Activated gamma-delta T cell (primary cell): ENCODE measurements at regions not wholly inside any gene's neighbourhood (a gene's known extent, or its start where the extent isn't known, plus 50 kb on each side); places are given as distances from the start of the nearest gene placed in this dataset.
"Not testable (repeated sequence)": the region's sequence is repeated elsewhere in the genome, so short reads cannot be mapped to it uniquely, and the experiment has no call there.

Source experiments
- DNase-seq: peaks from one replicate; lab custom pipeline; 2025; lab: John Stamatoyannopoulos, UW

GRCh38 chr3:95162794-95163193, 1099.9 kb downstream of the NSUN3 start:
- no peak for DNase-seq

DNA sequence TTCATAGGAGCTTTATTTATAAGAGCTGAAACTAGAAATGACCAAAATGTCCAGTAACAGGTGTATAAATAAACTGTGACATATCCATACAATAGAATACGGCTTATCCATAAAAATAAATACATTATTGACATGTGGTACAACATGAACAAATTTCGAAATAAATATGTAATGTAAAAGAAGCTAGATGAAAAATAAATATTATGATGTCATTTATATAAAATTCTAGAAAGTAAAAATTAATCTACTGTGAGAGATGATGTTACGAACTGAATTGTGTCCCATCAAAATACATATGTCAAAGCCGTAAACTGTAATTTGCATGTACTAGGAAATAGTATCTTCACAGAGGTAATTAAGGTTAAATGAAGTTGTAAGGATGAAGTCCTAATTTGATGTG, 1104.9 kb downstream of the NSUN3 start:
- DNase-seq: no peak

- DNase-seq: no peak
These were observed 1105.7 kb downstream of the NSUN3 start for GRCh38 chr3:95168526-95168925.

DNA sequence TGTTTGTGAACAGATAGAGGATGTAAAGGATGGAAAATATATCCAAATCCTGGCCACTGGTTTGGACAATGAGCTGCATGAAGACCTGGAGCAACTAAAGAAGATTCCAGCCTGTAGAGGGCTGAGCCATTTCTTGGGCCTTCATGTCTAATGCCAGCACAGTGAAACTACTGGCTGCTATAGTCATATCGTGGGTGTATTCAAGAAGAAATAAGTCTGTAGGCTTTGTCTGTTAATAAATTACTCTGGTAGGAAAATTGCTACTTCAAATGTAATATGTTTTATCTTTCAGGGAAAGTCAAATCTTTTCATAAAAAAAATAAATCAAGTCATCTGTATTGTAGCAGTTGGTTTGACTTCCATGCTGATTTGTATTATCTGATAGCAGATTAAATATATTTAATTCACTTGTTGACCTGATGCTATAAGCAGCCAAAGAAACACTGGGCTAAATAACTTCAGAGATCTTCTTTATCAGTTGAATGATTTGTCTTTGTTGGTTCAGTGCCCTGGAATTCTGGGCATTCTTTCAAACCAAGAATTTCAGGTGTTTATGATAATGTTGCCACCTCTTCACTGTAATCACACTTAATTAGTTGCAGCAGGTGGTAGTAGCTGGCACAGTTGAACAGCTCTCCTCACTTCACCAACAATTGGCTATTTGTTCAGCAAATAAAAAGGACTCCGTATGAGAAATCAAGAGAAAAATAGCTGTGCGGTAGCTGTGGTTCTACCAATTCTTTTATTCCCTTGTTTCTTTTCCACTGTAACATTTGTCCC, 1109.5 kb downstream of the NSUN3 start:
- no peak for DNase-seq

DNA sequence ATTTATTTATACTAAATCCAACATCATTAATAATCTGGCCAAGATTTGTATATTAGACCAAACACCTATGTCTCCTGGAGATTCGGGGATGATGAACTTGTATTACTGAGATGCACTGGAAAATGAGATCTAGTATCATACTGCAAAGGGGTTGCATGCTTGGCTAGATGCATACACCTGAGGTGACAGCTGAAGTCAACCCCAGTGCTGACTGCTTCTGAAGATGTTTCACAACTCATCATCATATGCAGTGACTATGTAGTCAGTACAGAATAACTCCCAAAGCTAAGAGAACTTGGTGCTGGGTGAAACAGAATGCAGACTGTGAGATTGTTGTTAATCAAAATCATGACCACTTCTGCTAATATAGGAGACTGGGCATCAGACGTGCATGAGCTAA, 1114.2 kb downstream of the NSUN3 start:
- DNase-seq: no peak

DNA sequence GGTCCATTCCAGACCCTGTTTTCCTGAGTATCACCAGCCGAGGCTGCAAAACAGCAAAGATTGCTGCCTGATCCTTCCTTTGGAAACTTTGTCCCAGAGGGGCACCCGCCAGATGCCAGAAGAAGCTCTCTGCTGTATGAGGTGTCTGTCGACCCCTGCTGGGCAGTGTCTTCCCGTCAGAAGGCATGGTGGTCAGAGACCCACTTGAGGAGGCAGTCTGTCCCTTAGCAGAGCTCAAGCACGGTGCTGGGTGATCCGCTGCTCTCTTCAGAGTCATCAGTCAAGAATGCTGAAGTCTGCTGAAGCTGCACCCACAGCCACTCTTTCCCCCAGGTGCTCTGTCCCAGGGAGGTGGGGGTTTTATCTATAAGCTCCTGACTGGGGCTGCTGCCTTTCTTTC, 1121.2 kb downstream of the NSUN3 start:
- no peak for DNase-seq

GRCh38 chr3:95189348-95189747, 1126.5 kb downstream of the NSUN3 start:
- DNase-seq: no peak

GRCh38 chr3:95197661-95198060, 1134.8 kb downstream of the NSUN3 start:
- DNase-seq: no peak

DNA sequence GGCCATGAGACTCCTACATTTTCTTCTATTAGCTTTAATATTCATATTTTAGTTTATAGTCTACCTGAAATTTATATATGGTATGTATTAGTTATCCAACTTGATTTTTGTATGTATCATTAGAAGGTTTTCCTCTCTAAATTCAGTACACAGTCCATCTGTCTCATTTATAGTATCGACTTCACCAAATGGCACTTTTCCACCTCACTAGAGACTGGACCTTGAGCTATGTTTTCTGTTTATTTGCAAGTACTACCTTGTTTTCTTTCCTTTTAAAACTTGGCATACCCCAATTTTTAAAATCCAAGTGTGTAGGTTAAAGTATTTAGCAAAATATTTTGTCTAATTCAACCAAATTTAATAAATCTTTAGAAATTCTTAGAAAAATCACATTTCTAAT, 1137.5 kb downstream of the NSUN3 start:
- DNase-seq: no peak

DNA sequence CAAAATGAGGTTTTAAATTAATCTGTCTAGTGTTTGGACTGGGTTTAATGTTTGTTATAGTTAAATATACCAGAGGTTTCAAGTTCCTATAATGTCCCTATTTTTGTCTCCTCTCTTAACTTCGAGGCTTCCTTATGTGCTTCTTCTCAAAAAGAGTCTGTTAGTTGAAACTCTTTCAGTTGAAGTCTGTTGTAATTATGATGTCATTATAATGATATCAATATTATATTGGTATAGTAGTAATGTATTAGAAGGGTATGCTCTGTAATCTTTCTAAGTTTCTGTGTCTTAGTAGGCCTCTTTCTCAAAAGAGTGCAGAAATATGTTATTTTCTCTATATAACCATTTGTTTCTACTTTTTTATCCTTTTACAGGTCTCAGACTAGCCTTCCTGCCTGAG, 1148.0 kb downstream of the NSUN3 start:
- DNase-seq: no peak

- no peak for DNase-seq
These were observed 1149.3 kb downstream of the NSUN3 start for GRCh38 chr3:95212117-95212516.

DNA sequence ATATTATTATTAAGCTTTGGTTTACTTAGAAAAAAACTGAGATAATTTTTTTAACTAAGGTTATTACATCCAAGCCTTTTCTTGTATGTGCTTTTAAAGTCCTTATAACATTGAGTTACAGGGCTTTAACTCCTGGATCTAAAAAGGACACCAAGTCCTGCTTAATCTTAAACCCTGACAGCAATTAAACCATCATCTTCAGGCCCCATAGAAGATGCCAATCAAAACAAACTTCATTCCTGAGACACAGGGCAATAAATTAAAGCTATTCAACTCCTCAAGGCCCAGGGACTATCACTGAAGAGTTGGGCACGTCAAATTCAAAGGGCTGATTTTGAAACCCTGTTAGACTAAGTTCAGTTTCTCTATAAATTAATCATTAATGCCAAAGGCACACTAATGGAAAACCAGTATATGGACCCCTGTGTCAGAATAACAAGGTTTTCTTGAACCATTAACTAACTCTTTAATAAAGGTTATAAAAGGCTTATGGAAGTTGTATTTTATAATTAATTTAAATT, 1152.6 kb downstream of the NSUN3 start:
- DNase-seq: no peak

- no peak for DNase-seq
These were observed 1154.8 kb downstream of the NSUN3 start for GRCh38 chr3:95217661-95218060.

- no peak for DNase-seq
These were observed 1155.6 kb downstream of the NSUN3 start for GRCh38 chr3:95218484-95218883.

DNA sequence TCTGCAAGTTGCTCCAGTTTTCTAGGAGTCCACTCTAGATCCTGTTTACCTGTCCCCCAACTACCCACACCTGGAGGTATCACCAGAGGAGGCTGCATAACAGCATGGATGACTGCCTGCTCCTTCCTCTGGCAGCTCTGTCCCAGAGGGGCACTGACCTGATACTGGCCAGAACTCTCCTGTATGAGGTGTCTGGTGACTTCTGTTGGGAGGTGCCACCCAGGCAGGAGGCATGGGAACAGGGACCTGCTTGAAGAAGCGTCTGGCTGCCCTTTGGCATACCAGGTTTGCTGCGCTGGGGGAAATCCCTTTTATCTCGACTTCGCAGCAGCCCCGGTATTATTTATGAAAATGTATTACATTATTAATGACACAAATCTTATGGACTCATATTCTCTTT, 1163.6 kb downstream of the NSUN3 start:
- no peak for DNase-seq

GRCh38 chr3:95227092-95227491, 1164.2 kb downstream of the NSUN3 start:
- no peak for DNase-seq

GRCh38 chr3:95228416-95228815, 1165.6 kb downstream of the NSUN3 start:
- no peak for DNase-seq

DNA sequence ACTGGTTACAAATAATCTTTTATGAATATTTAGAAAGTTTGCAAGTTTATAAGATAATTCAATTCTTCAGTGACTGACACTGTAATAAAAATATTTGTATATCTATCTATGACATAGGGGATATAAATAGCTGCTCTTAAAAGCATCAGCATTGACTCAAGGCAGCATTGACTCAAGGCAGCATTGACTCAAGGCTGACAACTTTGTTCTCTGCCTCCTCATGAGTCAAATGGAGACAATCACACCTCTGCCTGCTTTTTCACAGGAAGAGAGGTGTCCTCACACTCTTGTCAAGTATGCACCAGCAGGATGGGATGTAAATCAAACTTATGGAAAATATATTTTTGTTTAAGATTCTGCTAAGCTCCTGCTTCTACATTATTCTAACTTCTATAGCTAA, 1173.1 kb downstream of the NSUN3 start:
- no peak for DNase-seq

GRCh38 chr3:95237783-95238182, 1174.9 kb downstream of the NSUN3 start:
- DNase-seq: no peak

GRCh38 chr3:95240395-95240794, 1177.5 kb downstream of the NSUN3 start:
- DNase-seq: no peak

GRCh38 chr3:95241256-95241655, 1178.4 kb downstream of the NSUN3 start:
- DNase-seq: not testable (repeated sequence)

DNA sequence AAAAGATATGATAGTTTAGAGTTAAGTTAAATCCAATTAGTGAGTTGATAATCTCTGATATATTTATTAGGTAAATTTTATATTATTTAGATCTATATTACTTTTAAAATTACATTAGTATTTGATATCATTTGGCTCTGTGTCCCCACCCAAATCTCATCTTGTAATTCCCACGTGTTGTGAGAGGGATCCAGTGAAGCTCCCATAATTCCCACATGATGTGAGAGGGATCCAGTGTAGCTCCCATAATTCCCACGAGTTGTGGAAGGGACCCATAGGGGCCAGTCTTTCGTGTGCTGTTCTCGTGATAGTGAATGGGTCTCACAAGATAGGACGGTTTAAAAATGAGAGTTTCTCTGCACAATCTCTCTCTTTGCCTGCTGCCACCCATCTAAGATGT, 1183.6 kb downstream of the NSUN3 start:
- DNase-seq: no peak

- no peak for DNase-seq
These were observed 1191.2 kb downstream of the NSUN3 start for GRCh38 chr3:95254061-95254460.

DNA sequence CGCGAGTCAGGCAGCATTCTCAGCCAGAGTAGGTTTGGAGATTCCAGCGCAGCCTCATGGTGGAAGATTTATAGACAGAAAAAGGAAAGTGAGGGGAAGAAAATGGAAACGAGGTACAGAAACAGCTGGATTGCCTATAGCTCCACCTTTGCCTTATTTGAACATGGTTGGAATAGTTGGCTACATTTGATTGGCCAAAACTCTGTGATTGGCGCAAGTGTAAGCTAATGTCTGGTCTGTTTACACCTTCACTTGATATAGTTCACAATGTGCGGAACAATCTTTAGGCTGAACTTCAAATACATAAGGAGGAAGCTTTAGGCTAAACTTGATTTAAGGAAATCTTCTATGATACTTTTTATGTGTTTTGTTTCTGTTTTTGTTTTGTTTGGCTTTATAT, 1191.9 kb downstream of the NSUN3 start:
- DNase-seq: no peak
